Panc1 (cell line): ENCODE measurements at regions not wholly inside any gene's neighbourhood (a gene's known extent, or its start where the extent isn't known, plus 50 kb on each side); places are given as distances from the start of the nearest gene placed in this dataset.

ENCODE experiments used
- CTCF ChIP-seq: fragments of 450-650 bp; IDR thresholded peaks from 2 replicates; pipeline ENCODE4 v1.5.1; 2017; ENCODE audit warnings: mild to moderate bottlenecking
- POLR2AphosphoS5 ChIP-seq: IDR thresholded peaks from 2 replicates; pipeline ENCODE4 v1.6.1; 2012; ENCODE audit warnings: mild to moderate bottlenecking, low read depth, low read length, moderate library complexity
- REST ChIP-seq, 2 experiments: IDR thresholded peaks; 2 replicates each; pipeline ENCODE4 v1.6.1; 2011 to 2012; ENCODE audit warnings: low read depth in 2 of 2, control low read depth in 1 of 2, low read length in 1 of 2, mild to moderate bottlenecking in 1 of 2, moderate library complexity in 1 of 2; ENCODE audit not compliant: insufficient read depth in 1 of 2
- TCF7L2 ChIP-seq: IDR thresholded peaks from 2 replicates; pipeline ENCODE4 v1.6.1; 2011; ENCODE audit warnings: mild to moderate bottlenecking, low read depth, low read length, inconsistent platforms

- TF ChIP-seq POLR2AphosphoS5 = no peak
- TF ChIP-seq REST (IDR thresholded peaks at IDR 0.05; ENCODE audit: insufficient read depth in 1 of 2, low read depth in 2 of 2, low read length in 1 of 2) = no peak
- TF ChIP-seq CTCF = no peak
- no peak for TF ChIP-seq TCF7L2
These were observed 174.5 kb upstream of the DKK2 start for GRCh38 chr4:107210450-107211239.
